WTC11 (cell line): ENCODE measurements at regions not wholly inside any gene's neighbourhood (a gene's known extent, or its start where the extent isn't known, plus 50 kb on each side); places are given as distances from the start of the nearest gene placed in this dataset.
A peak's percentile ranks its signal among the peaks of the same experiment; 100 is the strongest.

Experiments
- ATAC-seq: fragments of 200-7000 bp; cut with Tn5 transposase; 2 replicates; pipeline ENCODE4 v1.10.0; 2021; ENCODE audit warnings: mild to moderate bottlenecking, moderate library complexity
- CTCF ChIA-PET: fragments of 300-600 bp; sonication (Branson Sonifier 250); formaldehyde crosslinking; loops from one replicate; lab custom pipeline; 2021; ENCODE audit warnings: antibody characterized with exemption; lab: Charles Lee
- POLR2A ChIA-PET: fragments of 350-600 bp; sonication (Branson Sonifier 250); formaldehyde crosslinking; loops from one replicate; lab custom pipeline; 2021; ENCODE audit warnings: antibody characterized with exemption; lab: Charles Lee
- DNase-seq: peaks from one replicate; pipeline ENCODE4 v3.0.0; 2021; ENCODE audit warnings: low spot score
- H3K27ac Mint-ChIP-seq: 2 replicates; pipeline ENCODE4 v1.8.0; 2021; ENCODE audit warnings: mixed read lengths
- H3K27me3 Mint-ChIP-seq: 2 replicates; pipeline ENCODE4 v1.8.0; 2021; ENCODE audit warnings: low read depth, mild to moderate bottlenecking, moderate library complexity, mixed read lengths
- H3K36me3 Mint-ChIP-seq: 2 replicates; pipeline ENCODE4 v1.8.0; 2021; ENCODE audit warnings: mixed read lengths
- H3K4me1 Mint-ChIP-seq: 2 replicates; pipeline ENCODE4 v1.8.0; 2022; ENCODE audit warnings: mixed read lengths
- H3K4me3 Mint-ChIP-seq: 2 replicates; pipeline ENCODE4 v1.8.0; 2021; ENCODE audit warnings: mild to moderate bottlenecking, moderate library complexity, mixed read lengths
- H3K9me3 Mint-ChIP-seq: 2 replicates; pipeline ENCODE4 v1.8.0; 2021; ENCODE audit warnings: mixed read lengths
- E2F5 ChIP-seq: sonication (generic); formaldehyde crosslinking; IDR thresholded peaks from 2 replicates; pipeline ENCODE4 v1.8.1; 2022; ENCODE audit warnings: mild to moderate bottlenecking, moderate library complexity, missing genetic modification reagents
- ELF4 ChIP-seq: sonication (generic); formaldehyde crosslinking; IDR thresholded peaks from 2 replicates; pipeline ENCODE4 v1.8.1; 2022; ENCODE audit warnings: low read depth, mild to moderate bottlenecking, moderate library complexity, missing genetic modification reagents
- EMX1 ChIP-seq: fragments of 250-450 bp; sonication (Bioruptor Pico); IDR thresholded peaks from 2 replicates; pipeline ENCODE4 v1.8.0; 2021; ENCODE audit warnings: mild to moderate bottlenecking
- HMGA2 ChIP-seq: fragments of 250-450 bp; sonication (Bioruptor Pico); IDR thresholded peaks from 2 replicates; pipeline ENCODE4 v1.4.0; 2021; ENCODE audit warnings: mild to moderate bottlenecking, moderate library complexity
- NR1H2 ChIP-seq: sonication (generic); formaldehyde crosslinking; IDR thresholded peaks from 2 replicates; pipeline ENCODE4 v1.9.0; 2021; ENCODE audit warnings: mild to moderate bottlenecking, moderate library complexity, missing genetic modification reagents
- PREB ChIP-seq: sonication (generic); formaldehyde crosslinking; IDR thresholded peaks from 2 replicates; pipeline ENCODE4 v1.8.1; 2022; ENCODE audit warnings: mild to moderate bottlenecking, missing genetic modification reagents, moderate library complexity, borderline replicate concordance
- PRRX2 ChIP-seq: fragments of 250-450 bp; sonication (Bioruptor Pico); IDR thresholded peaks from 2 replicates; pipeline ENCODE4 v1.8.0; 2021; ENCODE audit warnings: mild to moderate bottlenecking
- SP1 ChIP-seq: sonication (generic); formaldehyde crosslinking; conservative IDR thresholded peaks from 2 replicates; pipeline ENCODE4 v1.8.1; 2022; ENCODE audit warnings: missing genetic modification reagents
- TCF7 ChIP-seq: sonication (generic); formaldehyde crosslinking; IDR thresholded peaks from 2 replicates; pipeline ENCODE4 v1.8.0; 2022; ENCODE audit warnings: mild to moderate bottlenecking, low read depth, missing genetic modification reagents, moderate library complexity
- TEAD4 ChIP-seq: sonication (generic); formaldehyde crosslinking; IDR thresholded peaks from 2 replicates; pipeline ENCODE4 v1.8.0; 2022; ENCODE audit warnings: mild to moderate bottlenecking, missing genetic modification reagents
- ZNF232 ChIP-seq: sonication (generic); formaldehyde crosslinking; IDR thresholded peaks from 2 replicates; pipeline ENCODE4 v1.8.0; 2022; ENCODE audit warnings: mild to moderate bottlenecking, missing genetic modification reagents
- ZNF263 ChIP-seq: sonication (generic); formaldehyde crosslinking; IDR thresholded peaks from 2 replicates; pipeline ENCODE4 v1.8.1; 2022; ENCODE audit warnings: low read depth, mild to moderate bottlenecking, moderate library complexity, missing genetic modification reagents
- ZNF281 ChIP-seq: sonication (generic); formaldehyde crosslinking; IDR thresholded peaks from 2 replicates; pipeline ENCODE4 v1.8.0; 2023; ENCODE audit warnings: mild to moderate bottlenecking, missing genetic modification reagents
- ZNF423 ChIP-seq: fragments of 250-450 bp; sonication (Bioruptor Pico); IDR thresholded peaks from 2 replicates; pipeline ENCODE4 v2.1.2; 2022; ENCODE audit warnings: mild to moderate bottlenecking, moderate library complexity
- TF ChIP-seq, protein P1 (sequence below): sonication (generic); formaldehyde crosslinking; IDR thresholded peaks from 2 replicates; pipeline ENCODE4 v1.8.0; 2023; ENCODE audit warnings: missing genetic modification reagents, mild to moderate bottlenecking, borderline replicate concordance
- TF ChIP-seq, protein P2 (sequence below): fragments of 250-450 bp; sonication (Bioruptor Pico); IDR thresholded peaks from 2 replicates; pipeline ENCODE4 v1.9.0; 2021; ENCODE audit warnings: moderate library complexity, mild to moderate bottlenecking, inconsistent platforms, borderline replicate concordance

- POLR2A ChIA-PET = no interaction called here
- Mint-ChIP-seq H3K9me3 (peaks cover 17% of the 10 kb centered on the region), H3K36me3 (peaks cover 4% of the 10 kb centered on the region; the same call in 1 of the 2 replicates), H3K4me3 (no peak overlapping the region), H3K27ac (no peak overlapping the region), H3K4me1 (no peaks in the 10 kb centered on the region), H3K27me3 (no peaks in the 10 kb centered on the region)
- CTCF ChIA-PET = no interaction called here
- ATAC-seq (no peak), DNase-seq (no peak)
- TF ChIP-seq EMX1 (CRISPR knock-in tag) (no peak), TEAD4 (CRISPR knock-in tag) (no peak), ZNF232 (no peak), SP1 (no peak), ZNF281 (no peak), ZNF263 (no peak), TCF7 (CRISPR knock-in tag) (no peak), NR1H2 (CRISPR knock-in tag) (no peak), ELF4 (CRISPR knock-in tag) (no peak), ZNF423 (CRISPR knock-in tag) (no peak), E2F5 (no peak)
- TF ChIP-seq, protein P1, sequence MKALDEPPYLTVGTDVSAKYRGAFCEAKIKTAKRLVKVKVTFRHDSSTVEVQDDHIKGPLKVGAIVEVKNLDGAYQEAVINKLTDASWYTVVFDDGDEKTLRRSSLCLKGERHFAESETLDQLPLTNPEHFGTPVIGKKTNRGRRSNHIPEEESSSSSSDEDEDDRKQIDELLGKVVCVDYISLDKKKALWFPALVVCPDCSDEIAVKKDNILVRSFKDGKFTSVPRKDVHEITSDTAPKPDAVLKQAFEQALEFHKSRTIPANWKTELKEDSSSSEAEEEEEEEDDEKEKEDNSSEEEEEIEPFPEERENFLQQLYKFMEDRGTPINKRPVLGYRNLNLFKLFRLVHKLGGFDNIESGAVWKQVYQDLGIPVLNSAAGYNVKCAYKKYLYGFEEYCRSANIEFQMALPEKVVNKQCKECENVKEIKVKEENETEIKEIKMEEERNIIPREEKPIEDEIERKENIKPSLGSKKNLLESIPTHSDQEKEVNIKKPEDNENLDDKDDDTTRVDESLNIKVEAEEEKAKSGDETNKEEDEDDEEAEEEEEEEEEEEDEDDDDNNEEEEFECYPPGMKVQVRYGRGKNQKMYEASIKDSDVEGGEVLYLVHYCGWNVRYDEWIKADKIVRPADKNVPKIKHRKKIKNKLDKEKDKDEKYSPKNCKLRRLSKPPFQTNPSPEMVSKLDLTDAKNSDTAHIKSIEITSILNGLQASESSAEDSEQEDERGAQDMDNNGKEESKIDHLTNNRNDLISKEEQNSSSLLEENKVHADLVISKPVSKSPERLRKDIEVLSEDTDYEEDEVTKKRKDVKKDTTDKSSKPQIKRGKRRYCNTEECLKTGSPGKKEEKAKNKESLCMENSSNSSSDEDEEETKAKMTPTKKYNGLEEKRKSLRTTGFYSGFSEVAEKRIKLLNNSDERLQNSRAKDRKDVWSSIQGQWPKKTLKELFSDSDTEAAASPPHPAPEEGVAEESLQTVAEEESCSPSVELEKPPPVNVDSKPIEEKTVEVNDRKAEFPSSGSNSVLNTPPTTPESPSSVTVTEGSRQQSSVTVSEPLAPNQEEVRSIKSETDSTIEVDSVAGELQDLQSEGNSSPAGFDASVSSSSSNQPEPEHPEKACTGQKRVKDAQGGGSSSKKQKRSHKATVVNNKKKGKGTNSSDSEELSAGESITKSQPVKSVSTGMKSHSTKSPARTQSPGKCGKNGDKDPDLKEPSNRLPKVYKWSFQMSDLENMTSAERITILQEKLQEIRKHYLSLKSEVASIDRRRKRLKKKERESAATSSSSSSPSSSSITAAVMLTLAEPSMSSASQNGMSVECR (CRISPR knock-in tag) = no peak
- TF ChIP-seq, protein P2, sequence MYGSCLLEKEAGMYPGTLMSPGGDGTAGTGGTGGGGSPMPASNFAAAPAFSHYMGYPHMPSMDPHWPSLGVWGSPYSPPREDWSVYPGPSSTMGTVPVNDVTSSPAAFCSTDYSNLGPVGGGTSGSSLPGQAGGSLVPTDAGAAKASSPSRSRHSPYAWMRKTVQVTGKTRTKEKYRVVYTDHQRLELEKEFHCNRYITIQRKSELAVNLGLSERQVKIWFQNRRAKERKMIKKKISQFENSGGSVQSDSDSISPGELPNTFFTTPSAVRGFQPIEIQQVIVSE (CRISPR knock-in tag) = no peak
Measured at GRCh38 chr18:73093687-73094250, 226.0 kb upstream of the NETO1 start.

GRCh38 chr18:73088445-73088844 is 220.7 kb upstream of the NETO1 start:
- POLR2A ChIA-PET = interaction anchor here (0.7 kb wide), 1 partner anchor 15 kb away, joined by 3 read pairs; no protein-coding TSS in a partner anchor
- Mint-ChIP-seq H3K4me3 (no peak overlapping the region), H3K4me1 (no peaks in the 10 kb centered on the region), H3K9me3 (peaks cover 17% of the 10 kb centered on the region), H3K27me3 (no peaks in the 10 kb centered on the region), H3K36me3 (peaks cover 4% of the 10 kb centered on the region; the same call in 1 of the 2 replicates), H3K27ac (no peak overlapping the region)
- TF ChIP-seq HMGA2 (CRISPR knock-in tag) = peak; percentile 95
- no peak for TF ChIP-seq PRRX2
- TF ChIP-seq PREB (CRISPR knock-in tag) = no peak
- ATAC-seq = no peak
- DNase-seq = no peak
- CTCF ChIA-PET = no interaction called here
